Peyer's patch (tissue), 4 donors: ENCODE measurements at regions not wholly inside any gene's neighbourhood (a gene's known extent, or its start where the extent isn't known, plus 50 kb on each side); places are given as distances from the start of the nearest gene placed in this dataset.

Experiments
- DNase-seq, 3 donors: peaks; one replicate each; pipeline ENCODE4 v3.0.0-alpha.2; 2017 to 2019
- H3K27ac ChIP-seq, 4 donors: fragments of 200-600 bp; sonication (generic); one replicate each; pipeline ENCODE4 v1.5.1; 2016 to 2019
- H3K27me3 ChIP-seq, 2 donors: fragments of 200-600 bp; sonication (generic); one replicate each; pipeline ENCODE4 v1.5.1; 2019
- H3K36me3 ChIP-seq, 3 donors: fragments of 200-600 bp; sonication (generic); one replicate each; pipeline ENCODE4 v1.5.1; 2016 to 2019
- H3K4me1 ChIP-seq, 4 donors: fragments of 200-600 bp; sonication (generic); one replicate each; pipeline ENCODE4 v1.5.1; 2016 to 2019
- H3K4me3 ChIP-seq, 4 donors: fragments of 200-600 bp; sonication (generic); 1 replicate in 3 of 4; 2 replicates in 1 of 4; pipeline ENCODE4 v1.5.1; 2016 to 2019; ENCODE audit warnings: mild to moderate bottlenecking in 1 of 4
- H3K9me3 ChIP-seq, 4 donors: fragments of 200-600 bp; sonication (generic); one replicate each; pipeline ENCODE4 v1.5.1; 2016 to 2019; ENCODE audit warnings: mild to moderate bottlenecking in 1 of 4
- CTCF ChIP-seq, 6 experiments: fragments of 450-650 bp in 4 of 6; fragments of 200-600 bp in 2 of 6; sonication (generic) in 1 of 6; IDR thresholded peaks; one replicate each; pipeline ENCODE4 v1.5.1; 2017 to 2019; ENCODE audit warnings: antibody characterized with exemption in 6 of 6, mild to moderate bottlenecking in 3 of 6, moderate library complexity in 1 of 6
- POLR2A ChIP-seq, 2 donors: fragments of 450-650 bp; IDR thresholded peaks; one replicate each; pipeline ENCODE4 v1.5.1; 2017; ENCODE audit warnings: antibody characterized with exemption in 2 of 2, mild to moderate bottlenecking in 2 of 2, moderate library complexity in 2 of 2

- Histone ChIP-seq H3K27ac (no peak overlapping the region), H3K9me3 (no peaks in the 10 kb centered on the region), H3K4me1 (no peaks in the 10 kb centered on the region), H3K36me3 (no peaks in the 10 kb centered on the region), H3K4me3 (no peak overlapping the region), H3K27me3 (no peaks in the 10 kb centered on the region)
- DNase-seq: no peak
- TF ChIP-seq CTCF (IDR thresholded peaks at IDR 0.05) (no peak), POLR2A (IDR thresholded peaks at IDR 0.05) (no peak)
These were observed 563.8 kb downstream of the COL12A1 start for GRCh38 chr6:74642101-74642500.

GRCh38 chr6:74638412-74638811 is 567.4 kb downstream of the COL12A1 start:
- H3K4me1 ChIP-seq: no peaks in the 10 kb centered on the region
- no peak for TF ChIP-seq CTCF (IDR thresholded peaks at IDR 0.05)
- no peak for TF ChIP-seq POLR2A (IDR thresholded peaks at IDR 0.05)
- no peak for DNase-seq
- no peaks in the 10 kb centered on the region for H3K36me3 ChIP-seq
- H3K27ac ChIP-seq: no peak overlapping the region
- no peaks in the 10 kb centered on the region for H3K9me3 ChIP-seq
- no peak overlapping the region for H3K4me3 ChIP-seq
- no peaks in the 10 kb centered on the region for H3K27me3 ChIP-seq

GRCh38 chr6:74632196-74632875 is 573.5 kb downstream of the COL12A1 start:
- no peaks in the 10 kb centered on the region for H3K27me3 ChIP-seq
- H3K36me3 ChIP-seq: no peaks in the 10 kb centered on the region
- H3K4me1 ChIP-seq: no peaks in the 10 kb centered on the region
- H3K27ac ChIP-seq: no peak overlapping the region
- no peak overlapping the region for H3K4me3 ChIP-seq
- DNase-seq: no peak
- H3K9me3 ChIP-seq: no peaks in the 10 kb centered on the region
- TF ChIP-seq POLR2A (IDR thresholded peaks at IDR 0.05): no peak
- TF ChIP-seq CTCF (IDR thresholded peaks at IDR 0.05): no peak

- Histone ChIP-seq H3K27ac (no peak overlapping the region), H3K36me3 (no peaks in the 10 kb centered on the region), H3K4me3 (no peak overlapping the region), H3K4me1 (no peaks in the 10 kb centered on the region), H3K9me3 (no peaks in the 10 kb centered on the region), H3K27me3 (no peaks in the 10 kb centered on the region)
- no peak for DNase-seq
- TF ChIP-seq CTCF (IDR thresholded peaks at IDR 0.05) (no peak), POLR2A (IDR thresholded peaks at IDR 0.05) (no peak)
These were observed 574.3 kb downstream of the COL12A1 start for GRCh38 chr6:74631564-74631963.

GRCh38 chr6:74626288-74626687 is 579.6 kb downstream of the COL12A1 start:
- H3K4me1 ChIP-seq: no peaks in the 10 kb centered on the region
- H3K36me3 ChIP-seq: no peaks in the 10 kb centered on the region
- H3K27ac ChIP-seq: no peak overlapping the region
- DNase-seq: no peak
- no peak overlapping the region for H3K4me3 ChIP-seq
- TF ChIP-seq CTCF (IDR thresholded peaks at IDR 0.05): no peak
- no peak for TF ChIP-seq POLR2A (IDR thresholded peaks at IDR 0.05)
- H3K9me3 ChIP-seq: no peaks in the 10 kb centered on the region
- no peaks in the 10 kb centered on the region for H3K27me3 ChIP-seq

- Histone ChIP-seq H3K27ac (no peak overlapping the region), H3K36me3 (no peaks in the 10 kb centered on the region), H3K9me3 (no peaks in the 10 kb centered on the region), H3K27me3 (no peaks in the 10 kb centered on the region), H3K4me1 (no peaks in the 10 kb centered on the region), H3K4me3 (no peak overlapping the region)
- no peak for DNase-seq
- TF ChIP-seq POLR2A (IDR thresholded peaks at IDR 0.05) (no peak), CTCF (IDR thresholded peaks at IDR 0.05) (no peak)
These were observed 582.8 kb downstream of the COL12A1 start for GRCh38 chr6:74623027-74623426.
